Common myeloid progenitor, CD34-positive (primary cell): ENCODE measurements at regions not wholly inside any gene's neighbourhood (a gene's known extent, or its start where the extent isn't known, plus 50 kb on each side); places are given as distances from the start of the nearest gene placed in this dataset.
"Not testable (repeated sequence)": the region's sequence is repeated elsewhere in the genome, so short reads cannot be mapped to it uniquely, and the experiment has no call there.

ENCODE experiments used
- CTCF ChIA-PET: fragments of 350-600 bp; sonication (Branson Sonifier 250); formaldehyde crosslinking; loops from one replicate; lab custom pipeline; 2021; ENCODE audit warnings: antibody characterized with exemption; lab: Charles Lee
- POLR2A ChIA-PET: fragments of 350-600 bp; sonication (Branson Sonifier 250); formaldehyde crosslinking; loops from one replicate; lab custom pipeline; 2021; ENCODE audit warnings: antibody characterized with exemption; lab: Charles Lee
- DNase-seq, 3 donors: peaks; one replicate each; pipeline versions ENCODE4 v3.0.0 to v3.0.0-alpha.2; 2013
- H3K27ac ChIP-seq, 2 experiments: 1 replicate in 1 of 2; 2 replicates in 1 of 2; pipeline ENCODE4 v1.7.0; 2013; ENCODE audit warnings: inconsistent platforms in 2 of 2, low read length in 2 of 2, mild to moderate bottlenecking in 2 of 2, low read depth in 1 of 2, moderate library complexity in 1 of 2; ENCODE audit not compliant: severe bottlenecking in 2 of 2, insufficient read depth in 1 of 2, poor library complexity in 1 of 2
- H3K27me3 ChIP-seq, 5 experiments: replicated peaks in 2 of 5; 1 replicate in 3 of 5; 2 replicates in 2 of 5; pipeline versions ENCODE4 v1.6.1 to v1.7.0; 2013; ENCODE audit warnings: low read length in 4 of 5, mild to moderate bottlenecking in 2 of 5, moderate library complexity in 2 of 5, inconsistent platforms in 1 of 5; ENCODE audit not compliant: insufficient read depth in 5 of 5, control insufficient read depth in 4 of 5
- H3K36me3 ChIP-seq, 4 experiments: 1 replicate in 2 of 4; 2 replicates in 2 of 4; pipeline versions ENCODE4 v1.6.1 to v1.7.0; 2013; ENCODE audit warnings: low read length in 3 of 4, control low read depth in 1 of 4, mild to moderate bottlenecking in 1 of 4; ENCODE audit not compliant: control insufficient read depth in 4 of 4, insufficient read depth in 4 of 4
- H3K4me1 ChIP-seq, 4 experiments: 1 replicate in 3 of 4; 2 replicates in 1 of 4; pipeline versions ENCODE4 v1.6.1 to v1.7.1; 2013; ENCODE audit warnings: low read length in 3 of 4, mild to moderate bottlenecking in 3 of 4, control low read depth in 1 of 4, inconsistent platforms in 1 of 4, moderate library complexity in 1 of 4; ENCODE audit not compliant: control insufficient read depth in 4 of 4, insufficient read depth in 4 of 4; ENCODE audit errors: control extremely low read depth in 1 of 4
- H3K4me3 ChIP-seq, 7 experiments: 1 replicate in 4 of 7; 2 replicates in 3 of 7; pipeline versions ENCODE4 v1.5.1 to v1.7.0; 2013; ENCODE audit warnings: mild to moderate bottlenecking in 7 of 7, low read length in 6 of 7, moderate library complexity in 6 of 7, inconsistent platforms in 2 of 7, low read depth in 2 of 7, control low read depth in 1 of 7; ENCODE audit not compliant: insufficient read depth in 4 of 7, control insufficient read depth in 1 of 7; ENCODE audit errors: extremely low read depth in 1 of 7
- H3K9me3 ChIP-seq, 5 experiments: 1 replicate in 4 of 5; 2 replicates in 1 of 5; pipeline versions ENCODE4 v1.6.1 to v1.7.1; 2013; ENCODE audit warnings: low read length in 4 of 5, mild to moderate bottlenecking in 2 of 5, inconsistent platforms in 1 of 5, low read depth in 1 of 5, moderate library complexity in 1 of 5; ENCODE audit not compliant: control insufficient read depth in 4 of 5, insufficient read depth in 2 of 5; ENCODE audit errors: control extremely low read depth in 1 of 5
- WGBS: methylation state at CpG from one replicate; pipeline ENCODE4 v1.1.5; 2013; ENCODE audit not compliant: insufficient coverage; 5-methylcytosine and 5-hydroxymethylcytosine counted together

- ChIA-PET CTCF (no interaction called here), POLR2A (interaction anchor here (0.6 kb wide), 1 partner anchor 56 kb away, joined by 3 read pairs; no protein-coding TSS in a partner anchor)
- H3K9me3 ChIP-seq, result no peaks in the 10 kb centered on the region
- no peak overlapping the region for H3K4me3 ChIP-seq
- no peaks in the 10 kb centered on the region for H3K27me3 ChIP-seq
- no peak for DNase-seq
- peaks cover 0 to 16% (median 0%) of the 10 kb centered on the region in 4 experiments for H3K4me1 ChIP-seq
- H3K27ac ChIP-seq, result no peak overlapping the region
- 100% methylated on average over 2 of the region's 2 CpGs for WGBS
- no peaks in the 10 kb centered on the region for H3K36me3 ChIP-seq
These were observed 600.4 kb downstream of the RFPL4B start for GRCh38 chr6:112947507-112947906.

DNA sequence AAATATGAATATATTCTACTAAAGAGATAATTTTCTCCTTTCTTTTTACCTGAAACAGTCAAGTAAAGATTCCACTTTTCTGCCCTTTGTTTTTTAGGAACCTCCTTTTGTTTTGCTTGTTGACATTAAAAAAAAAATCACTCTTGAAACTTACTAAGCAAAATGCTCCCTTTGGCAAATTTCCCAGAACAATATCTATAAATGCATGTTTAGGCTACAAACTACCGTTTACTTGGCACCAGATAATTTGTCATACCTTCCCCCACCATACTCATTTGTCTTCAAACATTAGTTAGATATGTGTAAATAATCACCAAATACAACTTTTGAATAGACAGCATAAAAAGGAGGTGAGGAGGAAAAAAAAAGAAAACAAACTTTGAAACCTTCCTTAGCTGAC lies 604.7 kb downstream of the RFPL4B start:
- H3K4me1 ChIP-seq, result peaks cover 0 to 15% (median 0%) of the 10 kb centered on the region in 4 experiments
- WGBS, result no CpG with 5 or more reads among the region's 1 CpG
- CTCF ChIA-PET, result no interaction called here

GRCh38 chr6:112955743-112956142 lies 608.6 kb downstream of the RFPL4B start:
- H3K27ac ChIP-seq, POLR2A ChIA-PET, CTCF ChIA-PET, H3K27me3 ChIP-seq, DNase-seq, H3K9me3 ChIP-seq, H3K4me3 ChIP-seq, H3K36me3 ChIP-seq, H3K4me1 ChIP-seq: not testable (repeated sequence)
- WGBS, result 90% methylated on average over 2 of the region's 4 CpGs

More for the DNA sequence above, 604.7 kb downstream of the RFPL4B start:
- Histone ChIP-seq H3K9me3 (peaks cover 0 to 3% (median 0%) of the 10 kb centered on the region in 5 experiments), H3K36me3 (no peaks in the 10 kb centered on the region), H3K27me3 (no peaks in the 10 kb centered on the region), H3K27ac (no peak overlapping the region), H3K4me3 (no peak overlapping the region)
- POLR2A ChIA-PET, result no interaction called here
- peak in 1 of 3 donors; percentile 18 for DNase-seq

GRCh38 chr6:112956696-112957535 lies 609.8 kb downstream of the RFPL4B start:
- ChIA-PET POLR2A (no interaction called here), CTCF (interaction anchor here (1.4 kb wide), 1 partner anchor 67 kb away, joined by 3 read pairs; no protein-coding TSS in a partner anchor)

DNA sequence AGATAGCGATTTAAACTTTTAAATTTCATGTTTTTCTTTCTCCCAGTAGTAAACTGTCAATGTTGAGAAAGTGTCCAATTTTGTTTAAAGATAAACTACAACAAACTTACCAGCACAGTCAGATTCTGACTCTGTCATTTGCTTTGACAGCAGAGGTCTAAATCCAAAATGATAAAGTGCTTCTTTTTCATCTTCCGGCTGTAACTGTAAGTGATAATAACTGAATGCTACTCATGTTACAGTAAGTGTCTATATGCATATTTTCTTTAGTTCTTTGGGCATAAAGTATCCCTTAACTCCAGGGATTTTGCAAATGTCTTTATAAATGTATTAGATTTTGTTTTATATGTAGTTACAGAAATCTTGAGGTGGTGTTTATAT lies 610.4 kb downstream of the RFPL4B start:
- WGBS, result no CpG with 5 or more reads among the region's 2 CpGs
- DNase-seq, result no peak
- H3K27me3 ChIP-seq, result no peaks in the 10 kb centered on the region

More at GRCh38 chr6:112956696-112957535, 609.8 kb downstream of the RFPL4B start:
- Histone ChIP-seq H3K36me3 (no peaks in the 10 kb centered on the region), H3K4me3 (no peak overlapping the region), H3K4me1 (peaks cover 0 to 7% (median 0%) of the 10 kb centered on the region in 4 experiments), H3K27me3 (no peaks in the 10 kb centered on the region), H3K9me3 (peaks cover 0 to 3% (median 0%) of the 10 kb centered on the region in 5 experiments), H3K27ac (peak overlapping the region in 1 of 2 experiments; percentile 28)
- 100% methylated on average over 2 of the region's 5 CpGs for WGBS
- no peak for DNase-seq

DNA sequence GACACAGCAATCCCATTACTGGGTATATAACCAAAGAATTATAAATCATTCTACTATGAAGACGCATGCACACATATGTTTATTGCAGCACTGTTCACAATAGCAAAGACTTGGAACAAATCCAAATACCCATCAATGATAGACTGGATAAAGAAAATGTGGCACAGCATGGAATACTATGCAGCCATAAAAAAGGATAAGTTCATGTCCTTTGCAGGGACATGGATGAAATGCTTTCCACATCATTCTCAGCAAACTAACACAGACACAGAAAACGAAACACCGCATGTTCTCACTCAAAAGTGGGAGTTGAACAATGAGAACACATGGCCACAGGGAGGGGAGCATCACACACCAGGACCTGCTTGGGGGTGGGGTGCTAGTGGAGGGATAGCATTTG lies 613.0 kb downstream of the RFPL4B start:
- DNase-seq, H3K27me3 ChIP-seq, H3K27ac ChIP-seq, H3K4me3 ChIP-seq, H3K9me3 ChIP-seq, POLR2A ChIA-PET, CTCF ChIA-PET, H3K4me1 ChIP-seq, H3K36me3 ChIP-seq: not testable (repeated sequence)
- 100% methylated on average over 2 of the region's 3 CpGs for WGBS

More for the DNA sequence above, 610.4 kb downstream of the RFPL4B start:
- Histone ChIP-seq H3K9me3 (peaks cover 0 to 3% (median 0%) of the 10 kb centered on the region in 5 experiments), H3K36me3 (no peaks in the 10 kb centered on the region), H3K4me3 (no peak overlapping the region), H3K27ac (no peak overlapping the region), H3K4me1 (peaks cover 0 to 7% (median 0%) of the 10 kb centered on the region in 4 experiments)
- ChIA-PET CTCF (interaction anchor here (1.4 kb wide), 1 partner anchor 68 kb away, joined by 3 read pairs; no protein-coding TSS in a partner anchor), POLR2A (no interaction called here)

DNA sequence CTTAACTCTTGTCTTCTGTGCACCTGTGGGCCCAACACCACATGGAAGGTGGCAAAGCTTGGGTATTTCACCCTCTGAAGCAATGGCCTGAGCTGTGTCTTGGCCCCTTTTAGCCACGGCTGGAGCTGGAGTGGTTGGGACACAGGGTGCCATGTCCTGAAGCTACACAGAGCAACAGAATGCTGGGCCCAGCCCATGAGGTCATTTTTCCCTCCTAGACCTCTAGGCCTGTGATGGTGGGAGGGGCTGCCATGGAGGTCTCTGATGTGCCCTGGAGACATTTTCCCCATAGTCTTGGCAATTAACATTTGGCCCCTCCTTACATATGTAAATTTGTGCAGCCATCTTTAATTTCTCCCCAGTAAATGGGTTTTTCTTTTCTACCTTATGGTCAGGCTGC lies 620.8 kb downstream of the RFPL4B start:
- Histone ChIP-seq H3K9me3 (peaks cover 0 to 4% (median 1%) of the 10 kb centered on the region in 5 experiments), H3K36me3 (no peaks in the 10 kb centered on the region), H3K27ac (no peak overlapping the region), H3K4me1 (no peaks in the 10 kb centered on the region), H3K27me3 (no peaks in the 10 kb centered on the region), H3K4me3 (no peak overlapping the region)
- DNase-seq, result no peak
- POLR2A ChIA-PET, result no interaction called here
- CTCF ChIA-PET, result no interaction called here
- 100% methylated on average over 1 of the region's 1 CpG for WGBS
